GM18861 (cell line): ENCODE measurements at regions not wholly inside any gene's neighbourhood (a gene's known extent, or its start where the extent isn't known, plus 50 kb on each side); places are given as distances from the start of the nearest gene placed in this dataset.

Experiments used
- ATAC-seq: cut with Tn5 transposase; IDR thresholded peaks from one replicate; pipeline ENCODE4 v1.9.1; 2021; ENCODE audit not compliant: unreplicated experiment

GRCh38 chr6:165986914-165987482, 180.7 kb downstream of the TBXT start:
- ATAC-seq, result no peak

GRCh38 chr6:165986311-165986913, 181.2 kb downstream of the TBXT start:
- ATAC-seq, result no peak

GRCh38 chr6:165985806-165986299, 181.8 kb downstream of the TBXT start:
- ATAC-seq, result no peak

- no peak for ATAC-seq
These were observed 182.3 kb downstream of the TBXT start for GRCh38 chr6:165985281-165985805.

- no peak for ATAC-seq
These were observed 182.8 kb downstream of the TBXT start for GRCh38 chr6:165984729-165985275.

- no peak for ATAC-seq
These were observed 184.3 kb downstream of the TBXT start for GRCh38 chr6:165983112-165984072.

GRCh38 chr6:165978476-165978875, 189.2 kb downstream of the TBXT start:
- no peak for ATAC-seq

GRCh38 chr6:165976684-165977083, 191.0 kb downstream of the TBXT start:
- ATAC-seq, result no peak

GRCh38 chr6:165974817-165975216, 192.8 kb downstream of the TBXT start:
- no peak for ATAC-seq

- ATAC-seq, result no peak
These were observed 194.2 kb downstream of the TBXT start for GRCh38 chr6:165973473-165973872.

- ATAC-seq, result no peak
These were observed 195.4 kb downstream of the TBXT start for GRCh38 chr6:165972139-165972802.

- no peak for ATAC-seq
These were observed 196.4 kb downstream of the TBXT start for GRCh38 chr6:165971202-165971601.

- no peak for ATAC-seq
These were observed 197.7 kb downstream of the TBXT start for GRCh38 chr6:165970001-165970400.

- no peak for ATAC-seq
These were observed 198.5 kb downstream of the TBXT start for GRCh38 chr6:165969184-165969583.

GRCh38 chr6:165968408-165968807, 199.2 kb downstream of the TBXT start:
- ATAC-seq, result no peak

GRCh38 chr6:165967810-165968407, 199.7 kb downstream of the TBXT start:
- ATAC-seq, result peak; percentile 61

- no peak for ATAC-seq
These were observed 203.9 kb downstream of the TBXT start for GRCh38 chr6:165963750-165964149.

GRCh38 chr6:165962366-165962765, 205.3 kb downstream of the TBXT start:
- no peak for ATAC-seq

GRCh38 chr6:165961233-165961632, 206.4 kb downstream of the TBXT start:
- ATAC-seq, result no peak

- ATAC-seq, result no peak
These were observed 207.0 kb downstream of the TBXT start for GRCh38 chr6:165960695-165961094.
